NK-92 treated with Interleukin-12 subunit alpha and Interleukin-12 subunit beta, amount 100 ng/mL, for 24 hours (cell line): ENCODE measurements at regions not wholly inside any gene's neighbourhood (a gene's known extent, or its start where the extent isn't known, plus 50 kb on each side); places are given as distances from the start of the nearest gene placed in this dataset.

ENCODE experiments used
- DNase-seq: peaks from one replicate; lab custom pipeline; 2025; lab: John Stamatoyannopoulos, UW

DNA sequence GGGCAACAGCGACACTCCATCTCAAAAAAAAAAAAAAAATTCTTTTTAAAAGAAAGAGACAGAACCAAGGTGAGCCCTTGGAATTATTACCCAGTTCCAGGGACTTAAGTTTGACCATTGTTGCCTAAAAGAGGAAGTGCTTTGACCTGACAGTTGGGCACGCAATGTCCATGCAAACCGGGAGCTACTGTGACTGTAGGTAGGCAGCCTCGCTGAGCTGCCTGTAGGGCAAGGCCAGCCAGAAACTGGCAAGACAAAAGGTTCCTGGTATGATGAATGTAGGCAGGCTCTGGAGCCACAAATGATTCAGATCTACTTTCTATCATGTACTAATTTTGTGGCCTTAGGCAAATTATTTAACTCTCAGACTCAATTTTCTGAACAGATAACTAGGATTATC lies 334.8 kb upstream of the ZNF462 start:
- no peak for DNase-seq

DNA sequence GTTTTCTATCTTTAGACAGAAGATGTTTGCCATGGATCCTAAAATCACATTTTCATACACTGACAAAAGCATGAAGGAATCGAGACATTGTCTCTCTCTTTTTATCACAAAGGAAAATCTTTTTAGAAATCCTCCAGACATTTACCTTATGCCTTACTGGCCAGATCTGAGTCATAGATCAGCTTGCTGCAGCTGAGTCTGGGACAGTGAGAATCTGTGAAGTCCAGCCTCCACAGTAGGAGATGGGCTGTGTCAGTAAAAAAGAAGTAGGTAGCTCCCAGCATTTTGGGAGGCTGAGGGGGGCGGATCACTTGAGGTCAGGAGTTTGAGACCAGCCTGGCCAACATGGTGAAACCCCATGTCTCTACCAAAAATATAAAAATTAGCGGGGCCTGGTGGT lies 333.4 kb upstream of the ZNF462 start:
- DNase-seq, result no peak

DNA sequence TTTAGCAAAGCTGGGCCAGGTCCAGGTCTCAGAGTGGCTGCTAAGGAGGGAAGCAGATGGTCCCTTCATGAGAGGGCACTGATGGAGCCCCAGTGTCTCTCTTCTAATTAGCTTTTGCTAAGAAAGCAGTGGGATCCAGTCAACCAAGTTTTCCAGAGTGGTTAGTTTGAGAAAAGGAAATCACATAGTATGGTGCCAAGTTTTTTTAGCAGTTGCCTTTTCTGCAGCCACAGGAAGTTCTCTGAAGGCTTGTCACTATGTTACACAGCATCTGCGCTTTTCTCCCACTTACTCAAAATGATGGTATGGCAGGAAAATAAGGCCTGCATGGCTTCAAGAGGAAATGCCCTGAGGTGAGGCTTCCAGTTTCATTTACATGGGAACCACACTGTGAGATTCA lies 331.5 kb upstream of the ZNF462 start:
- no peak for DNase-seq

DNA sequence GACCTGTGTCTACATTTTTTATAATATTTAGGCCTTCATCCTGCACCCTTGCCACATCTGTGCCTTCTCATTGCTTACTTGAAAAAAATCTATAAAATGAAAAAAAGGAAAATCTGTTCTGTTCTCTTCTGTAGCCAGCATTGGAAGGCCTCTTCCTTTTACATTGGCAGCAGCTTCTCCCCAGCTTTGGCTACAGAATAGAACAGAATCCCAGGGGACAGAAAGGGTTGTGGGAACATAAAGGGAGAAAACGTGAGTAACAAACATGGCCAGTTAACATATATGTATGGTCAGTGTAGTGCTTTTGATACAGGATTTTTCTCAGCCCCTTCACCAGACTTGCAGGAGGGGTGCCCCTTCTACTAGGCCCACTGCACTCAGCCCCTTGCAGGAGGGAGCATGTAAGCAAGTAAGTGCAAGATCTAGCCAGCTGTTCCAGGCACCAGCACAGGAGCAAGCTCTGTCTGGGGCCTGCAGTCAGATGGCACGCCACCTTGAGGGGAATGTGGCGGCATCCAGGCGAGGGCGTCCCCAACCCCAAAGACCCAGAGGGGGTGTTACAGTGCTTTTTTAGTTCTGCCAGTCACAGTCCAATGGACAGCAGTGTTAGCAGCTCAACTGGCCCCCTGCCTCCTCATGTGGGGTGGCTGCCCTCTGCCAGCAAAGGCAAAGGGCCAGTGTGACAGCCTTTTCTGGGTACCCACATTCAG lies 330.5 kb upstream of the ZNF462 start:
- no peak for DNase-seq

DNA sequence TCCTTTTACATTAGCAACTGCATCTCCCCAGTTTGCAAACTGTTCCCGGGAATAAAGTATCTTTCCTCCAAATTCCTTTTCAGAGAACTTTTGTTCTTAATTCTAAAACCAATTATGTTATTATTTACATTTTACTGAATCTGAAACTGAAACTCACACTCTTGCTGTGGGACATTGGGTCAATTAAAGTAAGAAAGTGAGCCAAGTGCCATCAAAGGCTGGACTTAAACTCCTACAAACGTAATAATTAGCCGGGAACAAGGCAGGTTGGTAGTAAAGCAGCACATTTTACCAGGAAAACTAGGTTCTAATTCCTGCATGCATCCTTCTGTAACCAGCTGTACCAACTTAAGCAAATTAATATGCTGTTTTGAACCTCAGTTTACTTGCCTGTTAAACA lies 328.2 kb upstream of the ZNF462 start:
- DNase-seq, result no peak

DNA sequence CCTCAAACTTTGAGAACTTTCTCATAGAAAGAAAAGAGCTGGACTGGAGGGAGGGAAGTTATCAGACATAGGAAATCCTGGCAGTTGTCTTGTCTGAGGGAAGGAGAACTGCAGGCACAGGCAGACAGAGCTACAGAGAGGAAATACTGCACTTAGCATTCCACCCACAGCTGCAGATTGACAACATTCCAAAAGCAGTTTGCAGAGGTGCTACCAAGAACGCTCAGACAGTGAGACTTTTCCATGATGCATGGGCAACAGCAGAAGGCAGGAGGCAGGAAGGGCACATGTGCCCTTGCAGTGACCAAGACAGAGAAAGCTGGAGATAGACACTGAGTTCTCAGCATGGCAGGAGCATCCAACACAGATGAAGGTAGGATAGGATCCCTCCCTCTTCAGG lies 327.5 kb upstream of the ZNF462 start:
- no peak for DNase-seq

DNA sequence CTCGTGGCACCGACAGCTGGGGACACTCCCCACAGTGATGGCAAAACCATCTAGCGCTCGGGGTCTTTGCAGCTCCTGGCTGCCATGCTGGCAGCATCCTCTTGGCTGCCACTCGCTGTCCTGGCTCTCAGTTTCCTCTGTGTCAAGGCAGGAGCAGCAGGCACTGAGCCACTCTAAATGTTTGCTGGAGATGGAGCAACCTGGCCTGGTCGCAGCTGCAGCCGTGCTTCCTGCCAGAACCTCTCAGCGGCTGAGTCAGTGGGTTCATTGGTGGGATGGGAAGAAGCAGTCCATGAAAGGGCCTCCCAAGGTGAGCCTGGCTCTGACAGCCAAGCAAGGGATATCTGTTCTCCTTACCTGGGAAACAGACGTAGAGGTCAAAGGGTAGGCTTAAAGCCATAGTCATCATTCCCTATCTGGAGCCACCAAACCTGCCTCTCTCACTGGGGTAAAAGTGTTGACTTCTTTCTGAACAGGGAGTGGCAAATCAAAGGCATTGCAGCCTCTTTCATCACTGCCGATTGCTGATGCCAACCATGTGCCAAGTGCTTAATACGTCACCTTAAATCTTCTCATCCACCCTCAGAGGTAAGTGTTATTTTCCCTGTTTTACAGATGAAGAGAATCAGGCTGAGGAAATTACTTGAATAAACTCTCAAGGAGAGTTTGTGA lies 304.8 kb upstream of the ZNF462 start:
- no peak for DNase-seq

DNA sequence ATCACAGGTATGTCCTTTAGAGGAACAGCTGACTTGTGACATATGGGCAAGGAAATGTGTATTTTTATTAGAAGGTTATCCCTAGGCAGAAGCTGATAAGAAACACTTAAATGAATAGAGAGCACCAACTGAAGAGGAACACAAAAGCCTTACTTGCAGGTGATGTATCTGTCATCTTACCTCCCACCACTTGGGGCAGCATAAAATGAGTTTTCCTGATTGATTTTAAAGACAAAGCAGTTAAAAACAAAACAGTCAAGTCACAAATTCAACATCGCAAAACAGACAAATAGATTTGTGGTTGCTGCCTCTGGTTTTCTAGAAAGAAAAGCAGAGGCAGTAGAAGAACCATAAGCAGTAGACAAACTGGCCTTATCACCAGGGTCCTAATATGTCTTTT lies 302.4 kb upstream of the ZNF462 start:
- DNase-seq, result no peak

DNA sequence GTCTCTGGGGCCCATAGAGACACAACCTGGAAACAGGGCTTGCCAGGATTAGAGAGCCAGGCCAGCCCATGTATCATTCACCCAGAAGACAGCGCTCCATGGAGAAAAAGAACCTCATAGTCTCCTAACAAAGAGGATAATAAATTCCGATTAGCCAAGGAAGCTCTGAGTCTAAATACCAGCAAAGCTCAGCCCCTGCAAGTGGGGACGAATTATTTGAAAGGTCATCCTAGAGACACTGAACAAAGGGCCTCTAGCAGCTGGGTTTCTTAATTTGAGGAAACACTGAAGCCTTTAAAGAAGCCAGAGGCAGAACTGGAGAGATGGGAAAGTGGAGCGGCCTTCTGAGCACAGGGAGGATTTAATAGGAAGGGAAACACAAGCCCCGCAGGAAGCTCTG lies 287.1 kb upstream of the ZNF462 start:
- no peak for DNase-seq

DNA sequence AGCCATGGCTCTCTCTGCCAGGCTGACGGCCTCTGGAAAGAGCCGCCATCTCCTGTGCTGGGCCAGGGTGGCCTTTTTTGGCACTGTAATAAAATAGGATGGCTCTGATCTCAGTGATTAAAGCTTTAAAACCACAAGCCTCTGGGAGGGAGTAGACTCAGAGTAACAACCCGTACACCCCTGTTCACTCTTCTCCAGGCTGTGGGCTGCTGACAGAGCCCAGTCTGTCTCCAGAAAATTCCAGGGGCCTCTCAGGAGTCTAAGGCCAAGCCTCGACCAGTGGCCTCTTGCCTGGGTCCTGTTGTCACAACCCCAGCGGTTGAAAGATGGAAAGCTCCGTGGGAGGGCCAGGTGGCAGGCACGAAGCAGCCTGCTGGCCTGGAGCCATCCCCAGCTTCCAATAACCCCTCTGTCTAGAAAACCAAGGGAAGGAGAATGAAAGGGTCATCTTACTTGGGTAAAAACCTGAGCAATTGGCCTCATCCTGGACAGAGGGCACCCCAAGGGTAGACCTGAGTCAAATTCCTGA lies 286.7 kb upstream of the ZNF462 start:
- DNase-seq, result no peak

DNA sequence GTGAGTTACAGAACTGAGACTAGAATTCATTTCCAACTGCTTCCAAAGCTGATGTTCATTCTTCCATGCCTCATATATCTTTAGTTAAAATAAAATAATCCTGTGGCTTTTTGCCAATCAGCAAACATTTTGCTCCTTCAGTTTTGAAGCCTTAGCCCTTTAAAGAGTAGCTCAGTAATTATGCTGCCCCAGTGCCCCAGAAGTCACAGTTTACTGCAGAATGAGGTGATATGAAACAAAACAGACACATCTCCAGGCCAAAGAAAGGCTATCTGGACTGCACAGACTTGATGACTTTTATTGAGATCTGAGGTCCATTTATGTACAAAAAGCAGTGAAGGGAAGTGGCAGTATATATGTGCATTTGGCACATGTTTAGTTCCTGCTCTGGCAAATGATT lies 285.8 kb upstream of the ZNF462 start:
- no peak for DNase-seq

DNA sequence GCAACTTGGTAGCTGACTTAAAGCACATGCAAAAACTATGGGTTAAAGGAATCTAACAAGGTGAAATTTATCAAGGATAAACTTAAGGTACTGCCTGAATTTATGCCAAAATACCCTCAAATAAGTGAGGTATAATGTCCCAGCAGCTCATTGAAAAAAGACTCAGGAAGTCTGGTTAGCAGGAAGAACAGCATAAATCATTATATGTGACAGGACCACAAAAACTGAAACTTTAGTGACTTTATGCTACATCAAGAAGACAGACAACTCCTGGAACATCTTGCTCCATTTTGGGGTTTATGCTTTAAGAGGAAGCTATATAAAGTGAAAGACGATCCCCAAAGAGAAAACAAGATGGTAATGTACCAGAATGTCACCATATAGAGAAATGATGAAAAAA lies 282.4 kb upstream of the ZNF462 start:
- no peak for DNase-seq

DNA sequence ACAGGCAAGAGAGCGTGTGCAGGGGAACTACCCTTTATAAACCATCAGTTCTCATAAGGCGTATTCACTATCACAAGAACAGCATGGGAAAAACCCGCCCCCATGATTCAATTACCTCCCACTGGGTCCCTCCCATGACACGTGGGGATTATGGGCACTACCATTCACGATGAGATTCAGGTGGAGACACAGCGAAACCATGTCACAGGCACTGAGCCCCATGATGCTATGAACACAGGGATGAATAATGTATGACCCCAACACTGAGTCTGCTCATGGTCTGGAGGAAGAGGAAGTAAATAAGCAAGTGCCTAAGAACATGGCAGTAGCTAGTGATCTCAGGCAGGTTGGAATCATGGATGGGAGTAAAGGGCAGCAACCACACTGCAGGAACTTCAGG lies 281.0 kb upstream of the ZNF462 start:
- no peak for DNase-seq

DNA sequence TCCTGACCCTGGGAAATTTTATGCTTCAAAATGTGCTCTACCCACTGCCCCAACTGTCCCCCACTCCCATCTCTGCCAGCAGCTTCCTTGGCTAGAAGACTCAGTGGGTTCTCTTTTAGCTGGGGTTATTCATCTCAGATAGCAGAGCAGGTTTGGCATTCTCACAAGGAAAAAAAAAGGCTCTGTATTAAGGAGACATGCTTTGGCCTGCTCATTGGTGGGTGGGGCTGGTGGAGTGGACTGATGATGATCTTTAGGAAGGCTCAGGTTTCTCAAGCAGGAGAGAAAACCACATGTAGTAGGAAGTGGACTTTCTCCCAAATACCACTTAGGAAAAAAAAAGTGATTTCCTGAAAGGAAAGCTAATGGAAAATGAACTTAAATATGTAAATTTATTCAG lies 279.2 kb upstream of the ZNF462 start:
- no peak for DNase-seq

DNA sequence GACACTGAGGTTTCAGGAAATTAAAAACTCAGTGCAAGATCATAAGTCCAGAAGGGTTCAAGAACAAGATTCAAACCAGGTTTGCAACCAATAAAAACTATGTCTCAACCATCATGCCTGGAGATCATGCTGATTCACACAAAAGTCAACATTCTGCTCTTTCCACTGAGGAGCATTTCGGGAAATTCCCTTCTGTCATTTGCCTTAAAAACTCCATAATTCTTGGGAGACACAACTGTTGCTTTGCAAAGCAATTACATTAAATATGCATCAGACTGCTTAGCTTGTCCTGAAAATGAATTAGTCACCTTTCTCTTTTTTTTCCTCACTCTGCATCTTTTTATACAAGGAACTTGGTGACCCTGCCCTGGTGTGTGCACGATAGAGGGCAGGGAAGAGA lies 275.9 kb upstream of the ZNF462 start:
- no peak for DNase-seq

DNA sequence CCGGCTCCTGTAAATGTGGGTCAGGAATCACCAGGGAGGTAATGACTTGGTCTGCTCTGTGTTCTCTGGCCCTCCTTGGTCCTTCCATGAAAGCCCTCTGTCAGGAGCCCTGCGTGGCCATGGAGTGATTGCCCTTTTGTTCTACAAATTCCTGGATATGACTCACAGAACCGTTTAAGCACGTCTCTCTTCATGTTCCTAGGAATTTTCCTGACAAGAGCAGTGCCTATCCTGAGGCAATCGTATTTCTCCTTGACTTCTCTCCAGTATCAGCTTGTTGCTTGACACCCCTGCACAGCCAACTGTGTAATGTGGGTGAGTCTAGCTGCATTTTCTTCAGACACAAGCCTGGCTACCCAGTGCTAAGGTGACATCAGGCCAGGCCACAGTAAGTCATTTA lies 274.3 kb upstream of the ZNF462 start:
- no peak for DNase-seq

DNA sequence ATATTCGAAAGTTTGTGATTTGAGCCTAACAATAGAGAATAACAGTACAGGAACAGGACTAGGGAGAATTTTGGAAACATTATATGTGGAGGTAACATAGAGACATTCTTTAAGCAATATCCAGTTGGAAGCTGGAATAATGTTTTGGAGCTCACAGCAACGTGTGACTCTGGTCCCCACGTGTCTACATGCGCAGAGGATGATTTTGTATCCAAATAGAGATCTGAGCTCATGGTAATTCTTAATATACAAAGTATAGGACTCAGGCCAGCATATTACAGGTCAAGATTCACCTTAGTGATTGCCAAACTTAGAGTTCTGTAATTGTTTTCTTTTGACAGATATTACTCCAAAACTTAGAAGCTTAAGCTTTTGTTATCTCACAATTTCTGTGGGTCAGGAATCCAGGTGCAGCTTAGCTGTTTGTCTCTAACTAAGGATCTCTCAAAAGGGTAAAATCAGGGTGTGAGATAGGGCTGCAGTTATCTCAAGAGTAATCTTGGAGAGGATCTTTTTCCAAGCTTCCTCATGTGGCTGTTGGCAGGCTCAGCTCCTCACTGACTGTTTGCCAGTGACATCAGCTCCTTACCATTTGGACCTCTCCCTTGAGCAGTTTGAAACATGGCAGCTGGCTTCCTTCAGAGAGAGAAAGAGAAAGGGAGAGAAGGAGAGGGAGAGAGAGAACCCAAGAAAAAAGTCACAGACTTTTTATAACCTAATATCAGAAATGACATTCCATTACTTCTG lies 272.0 kb upstream of the ZNF462 start:
- no peak for DNase-seq

DNA sequence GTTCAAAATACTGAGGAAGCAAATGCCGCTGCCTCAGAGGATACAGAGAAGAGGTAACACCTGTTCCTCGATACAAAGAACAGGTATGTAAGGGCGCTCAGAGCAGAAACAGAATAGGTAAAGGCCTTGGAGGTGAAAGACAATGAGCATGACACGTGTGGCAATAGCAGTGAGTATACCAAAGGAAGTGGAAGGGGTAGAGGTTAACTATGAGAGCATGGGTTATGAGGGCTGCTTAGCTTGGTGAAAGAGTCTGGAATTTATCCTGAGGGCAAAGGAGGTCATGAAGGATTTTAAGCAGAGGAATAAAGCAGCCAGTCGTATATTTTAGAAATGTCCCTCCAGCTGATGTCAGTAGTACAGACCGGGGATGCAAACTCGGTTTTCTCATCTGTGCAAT lies 269.8 kb upstream of the ZNF462 start:
- DNase-seq, result no peak

DNA sequence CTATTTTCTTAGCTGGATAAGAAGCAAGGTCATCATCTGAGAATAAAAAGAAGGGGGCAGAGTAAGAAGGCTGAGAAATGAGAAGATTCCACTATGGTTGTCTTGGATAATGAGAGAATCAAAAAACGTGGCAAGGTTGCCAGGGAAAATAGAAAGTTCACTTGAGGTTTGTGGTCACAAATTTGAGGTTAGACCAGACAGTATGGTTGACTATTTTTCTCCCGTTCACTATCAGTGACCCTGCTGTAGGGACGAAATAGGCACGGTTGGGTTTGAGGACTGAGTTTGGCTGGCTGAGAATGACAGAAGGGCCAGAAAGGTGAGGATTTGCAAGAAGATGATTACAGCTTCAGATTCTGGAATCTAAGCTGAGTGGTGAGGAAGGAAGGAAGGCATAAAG lies 266.0 kb upstream of the ZNF462 start:
- DNase-seq, result no peak

DNA sequence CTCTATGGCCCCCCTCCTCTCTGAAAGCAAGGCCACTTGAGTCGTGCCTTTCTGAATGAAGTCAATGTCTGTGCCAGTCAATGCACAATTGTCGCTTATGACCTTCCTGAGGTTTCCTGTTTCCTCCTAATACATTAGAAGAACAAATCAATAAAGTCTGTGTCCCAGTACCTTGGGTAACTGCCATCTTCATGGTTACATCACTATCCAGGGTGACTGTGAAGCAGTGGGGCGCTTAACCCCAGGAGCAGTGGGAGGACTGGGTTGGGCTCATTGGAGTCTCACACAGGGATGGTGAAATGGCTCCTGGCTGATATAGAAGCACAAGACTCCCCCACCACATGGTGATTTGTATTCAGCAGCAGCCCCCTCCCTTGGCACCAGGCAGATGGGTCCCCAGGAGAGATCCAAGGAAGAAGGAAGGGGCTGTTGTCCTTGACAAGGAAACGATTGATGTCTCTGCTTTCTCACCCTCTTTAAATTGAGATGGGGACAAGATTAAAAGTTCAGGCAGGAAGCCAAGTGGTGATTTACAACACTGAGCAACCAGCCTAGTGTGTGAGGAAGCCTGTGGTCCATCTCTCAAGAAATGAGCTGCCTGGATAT lies 261.9 kb upstream of the ZNF462 start:
- DNase-seq, result no peak

DNA sequence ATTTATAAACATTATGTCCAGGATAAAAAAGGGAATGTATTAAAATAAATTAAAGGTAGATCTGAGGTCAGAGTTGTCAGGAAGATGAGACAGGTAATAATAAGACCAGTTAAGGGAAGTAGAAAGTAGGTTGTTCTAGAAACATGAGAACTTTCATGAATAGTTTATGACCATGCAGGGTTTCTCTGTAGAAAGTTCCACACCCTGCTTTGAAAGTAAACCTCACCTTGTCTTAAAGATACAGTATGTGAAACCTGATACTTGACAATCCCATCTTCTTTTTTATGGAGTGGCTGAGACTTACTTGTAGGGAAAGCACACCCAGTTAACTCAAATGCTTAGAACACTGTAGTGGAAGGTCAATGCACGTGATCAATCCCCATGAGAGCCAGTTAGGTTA lies 260.6 kb upstream of the ZNF462 start:
- no peak for DNase-seq

DNA sequence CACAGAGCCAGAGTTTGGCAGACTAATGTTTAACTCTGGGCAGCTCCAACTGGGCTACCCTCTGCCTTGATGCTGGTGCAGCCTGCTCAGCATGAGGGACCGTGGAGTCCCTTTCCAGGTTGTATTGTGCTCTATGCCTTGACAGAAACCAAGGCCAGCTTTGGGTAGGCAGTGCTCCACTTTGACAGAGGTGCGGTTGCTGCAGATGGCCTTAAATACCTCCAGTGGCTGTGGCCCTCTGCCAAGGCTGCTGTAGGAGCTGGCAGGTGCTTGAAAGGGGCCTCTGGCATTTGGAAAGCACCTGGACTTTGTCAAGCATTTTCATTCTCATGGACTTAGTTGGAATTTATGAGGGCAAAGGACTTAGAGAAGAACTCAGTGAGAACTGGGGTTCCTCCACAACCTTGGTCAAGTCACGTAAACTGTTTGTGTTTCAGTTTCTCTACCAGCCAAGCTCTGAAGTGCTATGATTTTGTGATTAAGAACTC lies 249.7 kb upstream of the ZNF462 start:
- DNase-seq, result no peak
